ENCODE measurements at regions not wholly inside any gene's neighbourhood (a gene's known extent, or its start where the extent isn't known, plus 50 kb on each side); places are given as distances from the start of the nearest gene placed in this dataset.

GRCh38 chr1:101137144-101138126, 99.4 kb upstream of the S1PR1 start:
- Histone ChIP-seq H3K9me3 (replicated peaks; ENCODE audit: control insufficient read depth, insufficient read depth, low read length) (no peaks in the 10 kb centered on the region), H3K4me2 (ENCODE audit: insufficient read depth, low read length) (peak overlapping the region; percentile 19), H3K79me2 (ENCODE audit: control insufficient read depth, insufficient read depth, low read length) (no peaks in the 10 kb centered on the region), H3K9me1 (replicated peaks; ENCODE audit: control insufficient read depth, extremely low read depth, insufficient read depth, low read length) (no peaks in the 10 kb centered on the region), H2AFZ (ENCODE audit: low read depth, low read length) (peak overlapping the region; percentile 42), H3K27ac (ENCODE audit: insufficient read depth, low read depth, low read length) (no peak overlapping the region), H3K4me3 (replicated peaks in 1 of 3; ENCODE audit: insufficient read depth in 1 of 3, low read depth in 1 of 3, low read length in 3 of 3) (no peak overlapping the region), H3K9ac (replicated peaks; ENCODE audit: extremely low read depth, insufficient read depth, low read length) (peak overlapping the region; percentile 40), H3K36me3 (ENCODE audit: control insufficient read depth in 2 of 2, extremely low read depth in 1 of 2, insufficient read depth in 2 of 2, low read length in 2 of 2) (no peaks in the 10 kb centered on the region), H3K4me1 (ENCODE audit: control insufficient read depth, extremely low read depth, insufficient read depth, low read length) (peaks cover 34% of the 10 kb centered on the region), H4K20me1 (replicated peaks; ENCODE audit: control insufficient read depth, extremely low read depth, insufficient read depth, low read length) (no peaks in the 10 kb centered on the region), H3K27me3 (ENCODE audit: control insufficient read depth in 2 of 2, insufficient read depth in 2 of 2, low read length in 2 of 2) (no peaks in the 10 kb centered on the region)
- CTCF ChIA-PET, result interaction anchor here (0.6 to 7.2 kb wide), 29 partner anchors 11 to 301 kb away, joined by 3 to 135 read pairs (median 6); partner anchors contain the start of genes DPH5 and S1PR1
- dilution Hi-C loops (cut with MboI; ENCODE audit: extremely low pct_ligation_motif_present, low sequenced_read_pairs) (no loop called here), intact Hi-C loops (cut with micrococcal nuclease) (loop anchor here (1.0 to 2.0 kb wide), 5 partner anchors 45 to 220 kb away; no protein-coding TSS in a partner anchor)
- no TSS peak for BruUV-seq (replicated peaks)
- peak; percentile 24 for DNase-seq (ENCODE audit: low read depth, low spot score)
- TF ChIP-seq POLR2A (IDR thresholded peaks at IDR 0.05; ENCODE audit: low read depth, low read length) (no peak), JUN (IDR thresholded peaks at IDR 0.05; ENCODE audit: borderline replicate concordance, insufficient read depth, insufficient read length, low read depth) (no peak), MYC (IDR thresholded peaks at IDR 0.05; ENCODE audit: low read depth, low read length) (no peak), FOS (IDR thresholded peaks at IDR 0.05; ENCODE audit: borderline replicate concordance, insufficient read depth, low read length) (no peak), CTCF (IDR thresholded peaks at IDR 0.05; ENCODE audit: extremely low read depth in 1 of 2, insufficient read depth in 1 of 2, low read depth in 1 of 2, low read length in 2 of 2) (no peak), EZH2 (IDR thresholded peaks at IDR 0.05; ENCODE audit: borderline replicate concordance, low read depth, low read length, severe bottlenecking) (no peak), POLR2AphosphoS5 (IDR thresholded peaks at IDR 0.05; ENCODE audit: insufficient read depth, low read depth, low read length) (no peak), GATA2 (IDR thresholded peaks at IDR 0.05; ENCODE audit: insufficient read depth, insufficient read length, low read depth, low read length) (no peak), MAX (IDR thresholded peaks at IDR 0.05; ENCODE audit: insufficient read depth, insufficient read length) (no peak)
- POLR2A ChIA-PET, result interaction anchor here (1.9 to 2.6 kb wide), 3 partner anchors 101 to 151 kb away, joined by 8 to 26 read pairs (median 14); partner anchors contain the start of gene S1PR1
- no peak for FAIRE-seq

Measured in endothelial cell of umbilical vein (primary cell).